Karpas-422 (cell line): ENCODE measurements at regions not wholly inside any gene's neighbourhood (a gene's known extent, or its start where the extent isn't known, plus 50 kb on each side); places are given as distances from the start of the nearest gene placed in this dataset.

ENCODE experiments used
- DNase-seq: peaks from one replicate; pipeline ENCODE4 v3.0.0-alpha.2; 2015
- H2AFZ ChIP-seq: fragments of 200-600 bp; sonication (generic); 2 replicates; pipeline ENCODE4 v1.6.1; 2014; ENCODE audit warnings: antibody characterized with exemption, low read length, mixed read lengths
- H3K27ac ChIP-seq: fragments of 200-600 bp; sonication (generic); 2 replicates; pipeline ENCODE4 v1.5.1; 2014; ENCODE audit warnings: mild to moderate bottlenecking, low read length, moderate library complexity
- H3K27me3 ChIP-seq: fragments of 200-600 bp; sonication (generic); 2 replicates; pipeline ENCODE4 v1.6.1; 2014; ENCODE audit warnings: low read length, mixed read lengths
- H3K36me3 ChIP-seq: fragments of 200-600 bp; sonication (generic); 2 replicates; pipeline ENCODE4 v1.6.1; 2014; ENCODE audit warnings: low read length, mixed read lengths; ENCODE audit not compliant: insufficient read depth
- H3K4me1 ChIP-seq: fragments of 200-600 bp; sonication (generic); 2 replicates; pipeline ENCODE4 v1.6.1; 2014; ENCODE audit warnings: mild to moderate bottlenecking, low read length, mixed read lengths
- H3K4me2 ChIP-seq: fragments of 200-600 bp; sonication (generic); 2 replicates; pipeline ENCODE4 v1.6.1; 2014; ENCODE audit warnings: low read length, low read depth, mild to moderate bottlenecking; ENCODE audit not compliant: poor library complexity, severe bottlenecking
- H3K4me3 ChIP-seq: fragments of 200-600 bp; sonication (generic); 2 replicates; pipeline ENCODE4 v1.5.1; 2014; ENCODE audit warnings: mild to moderate bottlenecking, antibody characterized with exemption, low read length, mixed read lengths
- H3K79me2 ChIP-seq: fragments of 200-600 bp; sonication (generic); 2 replicates; pipeline ENCODE4 v1.6.1; 2014; ENCODE audit warnings: mild to moderate bottlenecking, low read length, mixed read lengths
- H3K9ac ChIP-seq: fragments of 200-600 bp; sonication (generic); 2 replicates; pipeline ENCODE4 v1.6.0; 2014; ENCODE audit warnings: low read length
- H3K9me2 ChIP-seq: fragments of 200-600 bp; sonication (generic), shearing (Covaris generic); replicated peaks from 2 replicates; pipeline ENCODE4 v1.6.0; 2014; ENCODE audit warnings: mild to moderate bottlenecking, low read length, moderate library complexity; ENCODE audit not compliant: insufficient read depth
- H3K9me3 ChIP-seq: fragments of 300-700, 200-600 bp; sonication (generic); 2 replicates; pipeline ENCODE4 v1.6.1; 2014; ENCODE audit warnings: low read length, mixed read lengths
- H4K20me1 ChIP-seq: fragments of 200-600 bp; sonication (generic); 2 replicates; pipeline ENCODE4 v1.6.1; 2014; ENCODE audit warnings: mild to moderate bottlenecking, antibody characterized with exemption, low read length, low read depth; ENCODE audit not compliant: insufficient read depth

DNA sequence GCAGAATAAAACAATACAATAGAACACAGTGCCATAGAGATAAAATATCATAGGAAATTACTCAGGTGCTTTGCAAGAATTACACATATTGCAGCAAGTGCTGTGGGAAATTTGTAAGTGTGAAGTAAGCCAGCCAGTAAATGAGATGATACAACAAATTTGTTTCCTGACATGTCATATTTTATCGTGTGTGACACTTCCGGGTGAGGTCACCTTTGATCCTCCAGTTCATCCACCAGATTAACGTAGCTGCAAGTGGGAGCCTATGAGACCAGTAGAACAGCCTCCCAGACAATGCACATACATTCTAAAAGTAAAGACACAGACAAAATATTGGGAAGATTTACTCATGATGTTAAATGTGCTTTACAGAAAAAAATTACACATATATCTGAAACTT lies 72.2 kb downstream of the PRDM9 start:
- no peak overlapping the region for H3K27ac ChIP-seq
- no peak for DNase-seq
- H3K4me2 ChIP-seq, result no peak overlapping the region
- no peak overlapping the region for H3K9ac ChIP-seq
- H3K4me3 ChIP-seq, result no peak overlapping the region
- H3K9me2 ChIP-seq, result no peaks in the 10 kb centered on the region
- no peaks in the 10 kb centered on the region for H3K36me3 ChIP-seq
- peaks cover 20% of the 10 kb centered on the region for H3K9me3 ChIP-seq
- H3K4me1 ChIP-seq, result no peaks in the 10 kb centered on the region
- no peaks in the 10 kb centered on the region for H3K27me3 ChIP-seq
- H3K79me2 ChIP-seq, result no peaks in the 10 kb centered on the region
- no peak overlapping the region for H2AFZ ChIP-seq
- H4K20me1 ChIP-seq, result no peaks in the 10 kb centered on the region

DNA sequence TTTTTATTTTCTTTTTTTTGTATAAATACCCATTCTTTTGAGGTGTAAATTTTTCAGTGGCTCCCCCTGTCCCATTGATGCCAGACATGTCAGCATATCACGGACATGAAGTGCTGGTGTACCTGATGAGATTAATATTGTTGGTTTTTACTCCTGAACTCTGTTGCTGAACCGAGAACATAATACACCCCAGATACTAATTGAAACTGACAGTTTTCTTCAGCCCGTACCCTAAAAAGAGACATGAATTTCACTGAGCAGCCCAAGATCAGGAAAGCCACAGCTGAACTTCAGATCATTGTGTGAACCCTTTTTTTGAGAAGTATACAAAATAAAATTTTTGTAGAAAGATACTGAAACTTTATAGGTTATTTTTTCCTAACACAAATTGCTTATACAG lies 75.7 kb downstream of the PRDM9 start:
- no peak overlapping the region for H2AFZ ChIP-seq
- no peak overlapping the region for H3K4me3 ChIP-seq
- no peak overlapping the region for H3K27ac ChIP-seq

GRCh38 chr5:23588841-23589326 lies 81.5 kb downstream of the PRDM9 start:
- Histone ChIP-seq H3K9ac (no peak overlapping the region), H3K4me2 (no peak overlapping the region), H4K20me1 (no peaks in the 10 kb centered on the region), H3K9me2 (no peaks in the 10 kb centered on the region), H3K4me3 (no peak overlapping the region), H3K4me1 (no peaks in the 10 kb centered on the region), H3K9me3 (peaks cover 18% of the 10 kb centered on the region), H3K36me3 (no peaks in the 10 kb centered on the region), H3K27me3 (no peaks in the 10 kb centered on the region), H3K79me2 (no peaks in the 10 kb centered on the region), H2AFZ (no peak overlapping the region), H3K27ac (no peak overlapping the region)
- no peak for DNase-seq

More for the DNA sequence above, 75.7 kb downstream of the PRDM9 start:
- Histone ChIP-seq H3K9me3 (peaks cover 20% of the 10 kb centered on the region), H3K9ac (no peak overlapping the region), H3K4me1 (no peaks in the 10 kb centered on the region), H3K36me3 (no peaks in the 10 kb centered on the region), H3K9me2 (no peaks in the 10 kb centered on the region), H3K79me2 (no peaks in the 10 kb centered on the region), H3K4me2 (no peak overlapping the region), H3K27me3 (no peaks in the 10 kb centered on the region), H4K20me1 (no peaks in the 10 kb centered on the region)
- no peak for DNase-seq

GRCh38 chr5:23591250-23591649 lies 83.8 kb downstream of the PRDM9 start:
- H3K9me3 ChIP-seq, result peaks cover 14% of the 10 kb centered on the region; the same call in 1 of the 2 replicates
- no peaks in the 10 kb centered on the region for H3K4me1 ChIP-seq
- no peak overlapping the region for H3K4me3 ChIP-seq
- no peaks in the 10 kb centered on the region for H3K9me2 ChIP-seq
- H4K20me1 ChIP-seq, result no peaks in the 10 kb centered on the region
- no peak overlapping the region for H3K9ac ChIP-seq
- no peak overlapping the region for H3K27ac ChIP-seq
- H3K27me3 ChIP-seq, result no peaks in the 10 kb centered on the region
- no peaks in the 10 kb centered on the region for H3K36me3 ChIP-seq
- H3K4me2 ChIP-seq, result no peak overlapping the region
- no peaks in the 10 kb centered on the region for H3K79me2 ChIP-seq
- no peak for DNase-seq
- H2AFZ ChIP-seq, result no peak overlapping the region

DNA sequence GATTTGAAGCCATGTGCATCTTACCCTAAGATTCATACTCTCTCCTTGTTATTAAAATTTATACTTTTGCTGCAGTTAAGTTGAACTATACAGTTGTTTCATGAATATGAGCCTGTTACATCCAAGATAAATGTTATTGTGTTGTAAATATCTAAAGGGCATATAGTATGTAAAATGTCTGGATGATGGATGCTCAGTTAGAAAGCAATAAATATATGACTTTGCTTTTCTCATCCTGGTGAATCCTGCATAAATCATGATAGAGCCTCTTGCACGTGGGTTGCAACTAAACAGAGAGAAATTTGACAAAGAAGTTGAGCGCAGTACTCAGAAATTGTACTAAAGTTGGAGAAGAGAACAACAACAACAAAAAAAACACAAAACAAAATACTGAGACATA lies 99.5 kb downstream of the PRDM9 start:
- Histone ChIP-seq H3K79me2 (no peaks in the 10 kb centered on the region), H3K9me2 (no peaks in the 10 kb centered on the region), H3K4me1 (no peaks in the 10 kb centered on the region), H3K9ac (no peak overlapping the region), H3K4me3 (no peak overlapping the region), H3K27ac (no peak overlapping the region), H2AFZ (no peak overlapping the region), H3K4me2 (no peak overlapping the region), H4K20me1 (no peaks in the 10 kb centered on the region), H3K9me3 (peaks cover 3% of the 10 kb centered on the region; the same call in 1 of the 2 replicates), H3K36me3 (no peaks in the 10 kb centered on the region), H3K27me3 (no peaks in the 10 kb centered on the region)
- DNase-seq, result no peak

- no peak for DNase-seq
- Histone ChIP-seq H3K27me3 (no peaks in the 10 kb centered on the region), H2AFZ (no peak overlapping the region), H4K20me1 (no peaks in the 10 kb centered on the region), H3K9me3 (peaks cover 9% of the 10 kb centered on the region), H3K36me3 (no peaks in the 10 kb centered on the region), H3K4me1 (no peaks in the 10 kb centered on the region), H3K79me2 (no peaks in the 10 kb centered on the region), H3K9ac (no peak overlapping the region), H3K4me3 (no peak overlapping the region), H3K27ac (no peak overlapping the region), H3K4me2 (no peak overlapping the region), H3K9me2 (no peaks in the 10 kb centered on the region)
Measured at GRCh38 chr5:23612701-23613100, 105.3 kb downstream of the PRDM9 start.

DNA sequence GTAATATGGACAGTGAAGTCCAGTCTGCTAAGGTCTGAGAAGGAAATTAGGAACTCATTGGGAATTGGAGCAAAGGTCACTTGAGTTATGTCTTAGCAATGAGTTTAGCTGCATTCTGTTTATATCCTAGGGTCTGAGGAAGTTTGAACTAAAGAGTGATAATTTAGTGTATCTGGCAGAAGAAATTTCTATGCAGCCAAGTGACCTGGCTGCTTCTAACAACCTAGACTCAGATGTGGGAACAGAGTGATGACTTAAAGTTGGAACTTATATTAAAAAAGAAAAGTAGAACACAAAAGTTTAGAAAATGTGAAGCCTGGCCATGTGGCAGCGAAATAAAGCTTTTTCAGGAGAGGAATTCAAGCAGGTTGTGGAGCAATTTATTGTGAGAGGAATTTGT lies 106.2 kb downstream of the PRDM9 start:
- no peaks in the 10 kb centered on the region for H3K4me1 ChIP-seq
- H3K9me2 ChIP-seq, result no peaks in the 10 kb centered on the region
- no peak overlapping the region for H3K4me3 ChIP-seq
- no peak overlapping the region for H3K4me2 ChIP-seq
- no peaks in the 10 kb centered on the region for H3K36me3 ChIP-seq
- H3K9ac ChIP-seq, result no peak overlapping the region
- peaks cover 6% of the 10 kb centered on the region for H3K9me3 ChIP-seq
- H3K79me2 ChIP-seq, result no peaks in the 10 kb centered on the region
- H3K27me3 ChIP-seq, result no peaks in the 10 kb centered on the region
- H2AFZ ChIP-seq, result no peak overlapping the region
- no peak for DNase-seq
- H4K20me1 ChIP-seq, result no peaks in the 10 kb centered on the region
- H3K27ac ChIP-seq, result no peak overlapping the region

- no peak overlapping the region for H3K4me2 ChIP-seq
- H2AFZ ChIP-seq, result no peak overlapping the region
- no peak overlapping the region for H3K9ac ChIP-seq
- no peak overlapping the region for H3K4me3 ChIP-seq
- no peaks in the 10 kb centered on the region for H4K20me1 ChIP-seq
- no peaks in the 10 kb centered on the region for H3K27me3 ChIP-seq
- no peaks in the 10 kb centered on the region for H3K79me2 ChIP-seq
- no peaks in the 10 kb centered on the region for H3K9me2 ChIP-seq
- no peaks in the 10 kb centered on the region for H3K4me1 ChIP-seq
- peaks cover 8% of the 10 kb centered on the region for H3K9me3 ChIP-seq
- H3K27ac ChIP-seq, result no peak overlapping the region
- DNase-seq, result no peak
- no peaks in the 10 kb centered on the region for H3K36me3 ChIP-seq
Measured at GRCh38 chr5:23614422-23614821, 107.0 kb downstream of the PRDM9 start.

DNA sequence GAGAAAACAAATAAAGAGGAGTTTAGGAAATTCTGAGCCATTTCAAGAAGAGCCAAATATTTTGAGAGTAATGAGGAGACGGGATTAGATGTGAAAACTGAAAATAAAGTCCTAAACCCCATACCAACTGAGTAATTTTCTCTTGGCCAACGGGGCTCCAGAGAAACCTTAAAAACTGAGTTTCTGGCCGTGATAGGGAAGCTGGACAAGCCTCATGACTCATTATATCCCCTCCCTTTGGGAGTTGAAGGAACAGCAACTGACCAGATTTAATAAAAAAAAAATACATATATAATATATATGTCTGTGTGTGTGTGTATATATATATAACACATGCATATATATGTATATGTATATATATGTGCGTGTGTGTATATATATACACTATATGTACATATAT lies 119.6 kb downstream of the PRDM9 start:
- no peak overlapping the region for H2AFZ ChIP-seq

More for the DNA sequence above, 119.6 kb downstream of the PRDM9 start:
- H3K79me2 ChIP-seq, result no peaks in the 10 kb centered on the region
- no peak overlapping the region for H3K4me3 ChIP-seq
- DNase-seq, result no peak
- no peaks in the 10 kb centered on the region for H3K36me3 ChIP-seq
- peaks cover 8% of the 10 kb centered on the region; the same call in 1 of the 2 replicates for H3K9me3 ChIP-seq
- no peaks in the 10 kb centered on the region for H3K27me3 ChIP-seq
- no peaks in the 10 kb centered on the region for H4K20me1 ChIP-seq
- no peak overlapping the region for H3K9ac ChIP-seq
- H3K4me2 ChIP-seq, result no peak overlapping the region
- no peak overlapping the region for H3K27ac ChIP-seq
- H3K4me1 ChIP-seq, result no peaks in the 10 kb centered on the region
- H3K9me2 ChIP-seq, result no peaks in the 10 kb centered on the region
